ENCODE measurements at regions not wholly inside any gene's neighbourhood (a gene's known extent, or its start where the extent isn't known, plus 50 kb on each side); places are given as distances from the start of the nearest gene placed in this dataset.
"Not testable (repeated sequence)": the region's sequence is repeated elsewhere in the genome, so short reads cannot be mapped to it uniquely, and the experiment has no call there.

DNA sequence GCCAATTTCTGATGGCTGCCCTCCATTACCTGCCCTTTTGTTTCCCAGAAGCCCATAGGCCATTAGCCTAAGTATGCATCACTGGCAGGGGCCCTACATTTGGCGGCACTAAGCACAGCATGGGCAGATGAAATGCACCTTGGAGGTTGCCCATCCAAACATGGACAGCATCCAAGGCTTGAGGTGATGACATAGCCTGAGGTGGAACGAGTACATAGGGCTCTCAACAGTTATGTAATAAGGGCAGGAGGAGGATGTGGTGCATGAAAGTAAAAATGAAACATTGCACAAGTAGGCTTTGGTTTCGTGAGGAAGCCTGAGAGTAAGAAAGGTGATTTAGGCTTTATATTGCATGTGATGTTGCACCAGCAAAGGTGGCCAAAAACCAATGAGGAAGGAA is 148.1 kb downstream of the FAM76B start:
- H3K36me3 ChIP-seq (ENCODE audit: insufficient read depth, low read length): no peaks in the 10 kb centered on the region
- H3K4me1 ChIP-seq (ENCODE audit: insufficient read depth, low read length): no peaks in the 10 kb centered on the region
- H3K27ac ChIP-seq (ENCODE audit: low read depth, low read length): no peak overlapping the region
- H3K4me3 ChIP-seq (ENCODE audit: low read depth in 1 of 2, low read length in 2 of 2): no peak overlapping the region
- H3K9me3 ChIP-seq (ENCODE audit: low read length): peaks cover 3% of the 10 kb centered on the region
- H3K9ac ChIP-seq (ENCODE audit: low read length): no peak overlapping the region
- no peaks in the 10 kb centered on the region for H3K27me3 ChIP-seq (ENCODE audit: control insufficient read depth in 1 of 2, insufficient read depth in 2 of 2, low read length in 2 of 2)

DNA sequence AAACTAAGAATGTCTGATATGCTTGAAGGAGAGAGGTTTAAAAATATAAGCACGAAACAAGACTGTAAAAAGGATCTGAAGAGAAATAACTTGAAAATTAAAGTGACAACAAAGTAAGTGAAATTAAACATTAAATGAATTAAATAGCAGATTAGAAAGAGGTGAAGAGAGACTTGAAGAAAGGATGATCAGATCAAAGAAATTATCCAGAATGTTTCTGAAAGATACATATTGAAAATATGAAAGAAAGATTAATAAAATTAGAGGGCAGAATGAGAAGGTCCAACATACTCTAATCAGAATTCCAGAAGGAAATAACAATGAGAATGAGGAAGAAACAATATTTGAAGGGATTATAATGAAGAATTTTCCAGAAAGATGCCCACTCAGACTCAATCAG is 151.1 kb downstream of the FAM76B start:
- no peaks in the 10 kb centered on the region for H3K9me3 ChIP-seq (ENCODE audit: low read length)
- H3K36me3 ChIP-seq (ENCODE audit: insufficient read depth, low read length): no peaks in the 10 kb centered on the region
- no peak overlapping the region for H3K9ac ChIP-seq (ENCODE audit: low read length)
- H3K27me3 ChIP-seq (ENCODE audit: control insufficient read depth in 1 of 2, insufficient read depth in 2 of 2, low read length in 2 of 2): no peaks in the 10 kb centered on the region
- H3K4me3 ChIP-seq (ENCODE audit: low read depth in 1 of 2, low read length in 2 of 2): no peak overlapping the region
- no peak overlapping the region for H3K27ac ChIP-seq (ENCODE audit: low read depth, low read length)
- no peaks in the 10 kb centered on the region for H3K4me1 ChIP-seq (ENCODE audit: insufficient read depth, low read length)

DNA sequence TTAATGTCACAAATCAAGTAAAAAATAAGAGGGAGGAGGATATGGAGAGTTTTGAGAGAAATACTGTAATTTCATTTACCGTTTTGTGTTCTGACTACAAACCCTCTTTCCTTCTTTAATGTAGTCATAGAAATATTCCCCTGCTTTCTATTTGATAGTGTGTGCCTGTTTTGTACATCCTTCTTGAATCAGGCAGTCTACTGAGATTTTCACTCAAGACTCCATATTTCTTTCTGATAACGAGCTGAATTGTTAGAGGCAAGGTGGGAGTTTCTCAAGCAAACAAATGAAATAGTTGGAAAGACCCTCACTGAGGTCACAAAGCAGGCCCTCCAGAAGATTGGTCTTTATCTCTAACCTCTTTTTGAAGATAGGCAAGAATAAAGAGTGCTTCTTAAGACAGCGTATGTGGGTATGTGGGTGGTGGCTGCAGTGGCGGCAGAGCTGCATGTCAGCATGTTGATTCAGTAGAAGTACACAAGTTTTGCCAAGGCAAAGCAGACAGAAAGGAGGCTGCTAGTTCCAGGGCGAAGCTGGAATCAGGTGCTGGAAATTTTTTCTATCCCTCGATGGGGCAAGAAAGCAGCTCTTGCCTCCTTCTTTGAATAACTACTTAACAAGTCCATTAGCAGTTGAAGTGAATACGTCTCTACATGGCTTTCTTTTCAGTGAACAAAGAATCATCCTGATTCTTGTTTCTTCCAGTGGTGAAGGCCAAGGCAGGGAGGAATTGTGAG is 164.2 kb downstream of the FAM76B start:
- Histone ChIP-seq H3K27me3 (ENCODE audit: control insufficient read depth in 1 of 2, insufficient read depth in 2 of 2, low read length in 2 of 2) (no peaks in the 10 kb centered on the region), H3K9me3 (ENCODE audit: low read length) (no peaks in the 10 kb centered on the region), H3K4me1 (ENCODE audit: insufficient read depth, low read length) (no peaks in the 10 kb centered on the region), H3K9ac (ENCODE audit: low read length) (no peak overlapping the region), H3K27ac (ENCODE audit: low read depth, low read length) (no peak overlapping the region), H3K36me3 (ENCODE audit: insufficient read depth, low read length) (no peaks in the 10 kb centered on the region), H3K4me3 (ENCODE audit: low read depth in 1 of 2, low read length in 2 of 2) (no peak overlapping the region)

DNA sequence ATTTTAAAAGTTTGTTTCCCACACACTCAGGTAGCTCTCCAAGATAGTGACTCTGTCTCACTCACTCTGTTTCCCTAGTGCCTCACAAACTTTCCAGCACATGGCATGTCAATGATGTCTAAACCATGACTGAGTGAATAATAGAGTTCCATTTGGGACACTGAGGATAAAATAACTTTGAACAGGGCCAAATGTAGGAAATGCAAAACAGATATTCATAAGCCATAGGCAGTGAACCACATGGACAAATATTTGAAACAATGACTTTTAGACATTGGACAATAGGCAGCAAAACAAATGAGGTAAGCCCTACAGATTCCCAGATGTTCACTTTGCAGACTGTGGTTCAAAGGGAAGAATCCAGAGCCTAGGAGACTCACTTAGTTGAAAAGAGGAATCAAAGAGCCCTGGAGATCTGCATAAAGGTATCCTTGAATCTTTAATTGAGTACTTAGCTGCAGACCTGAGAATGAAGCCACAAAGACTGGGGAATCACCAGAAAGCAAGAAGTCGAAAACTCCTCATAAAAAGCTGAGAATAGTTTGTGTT is 173.3 kb downstream of the FAM76B start:
- no peak overlapping the region for H3K27ac ChIP-seq (ENCODE audit: low read depth, low read length)
- no peaks in the 10 kb centered on the region for H3K27me3 ChIP-seq (ENCODE audit: control insufficient read depth in 1 of 2, insufficient read depth in 2 of 2, low read length in 2 of 2)
- H3K4me1 ChIP-seq (ENCODE audit: insufficient read depth, low read length): no peaks in the 10 kb centered on the region
- H3K4me3 ChIP-seq (ENCODE audit: low read depth in 1 of 2, low read length in 2 of 2): no peak overlapping the region
- H3K36me3 ChIP-seq (ENCODE audit: insufficient read depth, low read length): no peaks in the 10 kb centered on the region
- no peak overlapping the region for H3K9ac ChIP-seq (ENCODE audit: low read length)
- H3K9me3 ChIP-seq (ENCODE audit: low read length): no peaks in the 10 kb centered on the region

DNA sequence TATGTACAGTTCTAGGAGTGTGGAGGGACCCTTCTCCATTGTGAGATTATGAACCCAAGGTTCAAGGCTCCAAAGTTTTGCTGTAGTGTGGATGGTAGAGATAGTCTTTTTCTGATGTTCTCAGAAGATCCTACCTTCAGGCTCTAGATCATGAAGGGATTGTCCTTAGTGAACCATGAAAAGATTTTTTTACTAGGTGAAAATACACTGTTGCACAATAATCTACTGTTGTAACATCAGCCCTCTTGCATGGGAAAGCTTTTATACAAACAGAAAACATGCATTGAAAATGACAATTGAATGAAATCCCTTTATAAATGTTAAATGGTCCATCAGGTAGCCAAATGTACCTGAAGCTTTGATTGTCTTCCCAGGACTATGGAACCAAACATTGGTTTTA is 177.8 kb downstream of the FAM76B start:
- Histone ChIP-seq H3K27ac (ENCODE audit: low read depth, low read length) (no peak overlapping the region), H3K4me3 (ENCODE audit: low read depth in 1 of 2, low read length in 2 of 2) (no peak overlapping the region), H3K4me1 (ENCODE audit: insufficient read depth, low read length) (no peaks in the 10 kb centered on the region), H3K36me3 (ENCODE audit: insufficient read depth, low read length) (no peaks in the 10 kb centered on the region), H3K9ac (ENCODE audit: low read length) (no peak overlapping the region), H3K27me3 (ENCODE audit: control insufficient read depth in 1 of 2, insufficient read depth in 2 of 2, low read length in 2 of 2) (no peaks in the 10 kb centered on the region), H3K9me3 (ENCODE audit: low read length) (no peaks in the 10 kb centered on the region)

DNA sequence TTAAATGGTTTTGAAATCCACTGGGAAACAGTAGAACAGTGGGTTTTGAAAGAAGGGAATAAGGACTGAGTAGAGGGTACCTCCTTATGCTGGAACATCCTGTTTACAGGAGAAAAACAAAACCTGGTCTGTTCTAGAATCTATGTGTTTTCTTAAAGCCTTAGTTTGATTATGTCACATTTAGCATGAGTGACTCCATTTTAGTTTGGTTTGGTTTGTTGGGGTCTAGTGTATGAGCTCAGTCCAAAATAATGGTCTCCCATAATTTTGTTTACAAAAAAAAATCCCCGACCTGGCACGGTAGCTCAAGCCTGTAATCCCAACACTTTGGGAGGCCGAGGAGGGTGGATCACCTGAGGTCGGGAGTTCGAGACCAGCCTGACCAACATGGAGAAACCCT is 179.4 kb downstream of the FAM76B start:
- not testable (repeated sequence) for H3K36me3 ChIP-seq (ENCODE audit: insufficient read depth, low read length)

DNA sequence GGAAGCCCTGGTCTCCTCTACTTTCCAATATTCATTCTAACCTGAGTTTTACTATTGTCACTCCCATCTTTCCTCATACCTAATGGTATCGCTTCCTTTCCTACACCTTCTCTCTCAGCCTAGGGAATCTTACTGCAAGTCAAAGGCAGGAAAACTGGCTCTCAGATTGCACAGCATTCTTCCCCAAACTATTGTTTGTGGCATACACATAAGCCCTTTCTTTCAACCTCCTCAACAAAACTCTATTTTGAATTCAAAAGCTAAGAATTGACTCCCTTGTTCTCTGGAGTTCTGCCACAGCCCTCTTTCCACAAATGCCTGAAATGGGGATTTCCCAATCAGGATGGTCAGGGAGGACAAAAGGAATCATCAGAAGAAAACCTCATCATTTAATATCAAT is 181.5 kb downstream of the FAM76B start:
- Histone ChIP-seq H3K27ac (ENCODE audit: low read depth, low read length) (no peak overlapping the region), H3K4me3 (ENCODE audit: low read depth in 1 of 2, low read length in 2 of 2) (no peak overlapping the region), H3K36me3 (ENCODE audit: insufficient read depth, low read length) (no peaks in the 10 kb centered on the region), H3K4me1 (ENCODE audit: insufficient read depth, low read length) (no peaks in the 10 kb centered on the region), H3K9me3 (ENCODE audit: low read length) (no peaks in the 10 kb centered on the region), H3K27me3 (ENCODE audit: control insufficient read depth in 1 of 2, insufficient read depth in 2 of 2, low read length in 2 of 2) (no peaks in the 10 kb centered on the region), H3K9ac (ENCODE audit: low read length) (no peak overlapping the region)

More for the DNA sequence above, 179.4 kb downstream of the FAM76B start:
- not testable (repeated sequence) for H3K27ac ChIP-seq (ENCODE audit: low read depth, low read length); H3K9me3 ChIP-seq (ENCODE audit: low read length); H3K9ac ChIP-seq (ENCODE audit: low read length); H3K4me1 ChIP-seq (ENCODE audit: insufficient read depth, low read length); H3K4me3 ChIP-seq (ENCODE audit: low read depth in 1 of 2, low read length in 2 of 2); H3K27me3 ChIP-seq (ENCODE audit: control insufficient read depth in 1 of 2, insufficient read depth in 2 of 2, low read length in 2 of 2)

DNA sequence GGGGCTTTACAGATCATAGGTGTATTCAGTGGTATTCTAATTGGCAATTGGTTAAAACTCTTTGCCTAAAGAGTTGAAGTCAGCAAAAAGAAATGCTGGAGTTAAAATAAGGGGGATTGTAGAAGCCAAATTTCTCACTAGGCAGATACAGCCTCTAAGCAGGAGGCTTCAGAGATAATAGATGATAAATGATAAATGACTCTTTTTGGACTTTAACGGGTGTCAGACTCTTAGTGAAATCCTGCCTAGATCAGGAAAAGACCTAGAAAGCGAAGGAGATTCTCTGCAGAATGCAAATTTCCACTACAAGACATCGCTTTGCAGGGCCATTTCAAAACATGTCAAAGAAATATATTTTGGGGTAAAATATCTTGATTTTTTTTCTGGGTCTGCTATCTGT is 182.8 kb downstream of the FAM76B start:
- H3K4me1 ChIP-seq (ENCODE audit: insufficient read depth, low read length): no peaks in the 10 kb centered on the region
- H3K36me3 ChIP-seq (ENCODE audit: insufficient read depth, low read length): no peaks in the 10 kb centered on the region
- no peaks in the 10 kb centered on the region for H3K9me3 ChIP-seq (ENCODE audit: low read length)
- H3K27me3 ChIP-seq (ENCODE audit: control insufficient read depth in 1 of 2, insufficient read depth in 2 of 2, low read length in 2 of 2): no peaks in the 10 kb centered on the region
- no peak overlapping the region for H3K9ac ChIP-seq (ENCODE audit: low read length)
- no peak overlapping the region for H3K4me3 ChIP-seq (ENCODE audit: low read depth in 1 of 2, low read length in 2 of 2)
- no peak overlapping the region for H3K27ac ChIP-seq (ENCODE audit: low read depth, low read length)

DNA sequence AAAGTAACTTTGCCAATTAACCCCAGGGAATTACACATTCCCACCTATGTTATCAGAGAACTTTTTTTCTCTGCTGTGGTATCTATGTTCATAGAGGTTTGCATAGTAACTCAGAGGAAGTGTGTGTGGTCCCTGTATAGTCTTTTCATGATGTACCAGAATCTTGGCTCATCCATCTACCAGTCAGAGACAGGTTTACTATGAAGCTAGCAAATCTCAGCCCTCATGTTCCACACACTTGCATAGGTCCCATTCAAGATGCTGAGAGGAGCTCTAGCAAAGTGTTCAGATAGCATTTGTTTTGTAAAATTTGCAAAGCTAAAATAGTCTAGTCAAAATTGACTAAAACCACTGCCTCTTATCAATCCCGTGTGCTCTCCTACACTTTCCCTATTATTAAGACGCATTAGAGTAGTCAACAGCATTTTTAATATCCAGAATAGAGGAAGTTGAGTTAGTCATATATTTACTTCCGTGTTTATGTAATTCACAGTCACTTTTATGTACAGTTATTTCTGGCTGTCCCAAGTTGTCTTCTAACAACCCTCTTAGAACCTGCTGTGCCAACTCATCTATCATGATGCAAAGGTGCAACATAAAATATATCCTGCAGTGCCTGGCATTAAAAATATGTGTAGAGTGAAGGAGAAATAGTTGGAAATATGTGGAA is 184.2 kb downstream of the FAM76B start:
- Histone ChIP-seq H3K4me3 (ENCODE audit: low read depth in 1 of 2, low read length in 2 of 2) (no peak overlapping the region), H3K27ac (ENCODE audit: low read depth, low read length) (no peak overlapping the region), H3K27me3 (ENCODE audit: control insufficient read depth in 1 of 2, insufficient read depth in 2 of 2, low read length in 2 of 2) (no peaks in the 10 kb centered on the region), H3K9me3 (ENCODE audit: low read length) (no peaks in the 10 kb centered on the region), H3K4me1 (ENCODE audit: insufficient read depth, low read length) (no peaks in the 10 kb centered on the region), H3K9ac (ENCODE audit: low read length) (no peak overlapping the region), H3K36me3 (ENCODE audit: insufficient read depth, low read length) (no peaks in the 10 kb centered on the region)

DNA sequence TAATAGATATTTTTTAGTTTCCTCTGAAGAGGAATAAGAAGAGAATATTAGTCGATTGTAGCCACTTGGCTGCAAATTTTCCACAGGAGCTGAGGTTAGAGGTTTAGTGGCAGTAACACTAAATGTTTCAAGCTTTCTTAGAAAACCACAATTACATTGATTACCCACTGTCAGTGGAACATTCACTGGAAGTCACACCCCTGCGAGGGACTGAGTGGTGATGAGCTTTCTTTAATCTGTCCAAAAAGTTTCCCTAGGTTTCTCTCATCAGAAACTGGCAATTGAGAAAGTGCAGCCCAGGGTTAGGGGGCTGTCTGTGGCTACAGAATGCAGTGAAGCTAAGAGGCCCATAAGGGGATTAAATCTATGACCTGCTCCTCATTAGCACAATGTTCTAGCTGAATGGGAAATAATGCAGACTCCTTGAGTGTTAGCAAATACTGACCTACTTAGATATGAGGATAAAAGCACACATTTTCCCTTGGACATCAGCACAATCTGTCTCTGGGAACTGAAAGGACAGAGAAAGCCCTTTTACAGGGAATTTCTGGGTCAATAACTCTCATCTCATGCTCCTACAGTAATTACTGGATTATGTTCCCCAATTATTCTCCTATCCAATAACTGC is 189.5 kb downstream of the FAM76B start:
- H3K27ac ChIP-seq (ENCODE audit: low read depth, low read length): no peak overlapping the region
- no peaks in the 10 kb centered on the region for H3K36me3 ChIP-seq (ENCODE audit: insufficient read depth, low read length)
- no peaks in the 10 kb centered on the region for H3K27me3 ChIP-seq (ENCODE audit: control insufficient read depth in 1 of 2, insufficient read depth in 2 of 2, low read length in 2 of 2)
- no peaks in the 10 kb centered on the region for H3K9me3 ChIP-seq (ENCODE audit: low read length)
- no peaks in the 10 kb centered on the region for H3K4me1 ChIP-seq (ENCODE audit: insufficient read depth, low read length)
- no peak overlapping the region for H3K4me3 ChIP-seq (ENCODE audit: low read depth in 1 of 2, low read length in 2 of 2)
- H3K9ac ChIP-seq (ENCODE audit: low read length): no peak overlapping the region

DNA sequence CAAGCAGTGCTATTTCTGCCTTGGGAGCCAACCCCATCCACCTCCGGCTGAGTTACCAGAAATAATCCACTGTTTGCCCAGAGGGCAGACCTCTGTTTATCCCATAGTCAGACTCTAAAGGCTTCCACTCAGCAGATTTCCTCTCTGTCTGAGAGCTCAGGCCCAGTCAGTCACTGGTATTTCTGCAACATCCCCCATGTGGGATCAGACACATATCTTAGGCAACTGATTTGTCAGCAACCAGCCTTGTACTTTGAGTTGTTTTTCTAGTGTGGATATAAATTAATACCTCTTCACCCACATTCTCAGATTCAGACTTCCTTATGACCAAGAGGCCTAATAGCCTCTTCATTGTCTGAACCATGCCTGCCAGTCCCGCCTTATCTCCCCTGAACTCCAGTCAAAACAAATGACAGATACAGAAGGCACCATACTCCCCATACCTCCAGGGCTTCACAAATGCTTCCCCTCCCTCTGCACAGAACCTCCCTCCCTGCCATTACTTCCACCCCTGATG is 193.6 kb downstream of the FAM76B start:
- no peaks in the 10 kb centered on the region for H3K27me3 ChIP-seq (ENCODE audit: control insufficient read depth in 1 of 2, insufficient read depth in 2 of 2, low read length in 2 of 2)
- no peak overlapping the region for H3K27ac ChIP-seq (ENCODE audit: low read depth, low read length)
- no peaks in the 10 kb centered on the region for H3K4me1 ChIP-seq (ENCODE audit: insufficient read depth, low read length)
- no peaks in the 10 kb centered on the region for H3K36me3 ChIP-seq (ENCODE audit: insufficient read depth, low read length)
- no peak overlapping the region for H3K9ac ChIP-seq (ENCODE audit: low read length)
- no peaks in the 10 kb centered on the region for H3K9me3 ChIP-seq (ENCODE audit: low read length)
- H3K4me3 ChIP-seq (ENCODE audit: low read depth in 1 of 2, low read length in 2 of 2): no peak overlapping the region

Measured in muscle layer of colon (tissue), 2 donors.